ENCODE measurements at regions not wholly inside any gene's neighbourhood (a gene's known extent, or its start where the extent isn't known, plus 50 kb on each side); places are given as distances from the start of the nearest gene placed in this dataset.

GRCh38 chr5:152884006-152884405 lies 478.9 kb upstream of the NMUR2 start:
- no peak for DNase-seq

GRCh38 chr5:152900332-152900731 lies 495.3 kb upstream of the NMUR2 start:
- DNase-seq = no peak

GRCh38 chr5:152901754-152902153 lies 496.7 kb upstream of the NMUR2 start:
- DNase-seq = no peak

- no peak for DNase-seq
Measured at GRCh38 chr5:152905286-152905685, 500.2 kb upstream of the NMUR2 start.

GRCh38 chr5:152907488-152908245 lies 502.6 kb upstream of the NMUR2 start:
- no peak for DNase-seq

GRCh38 chr5:152912924-152913323 lies 507.8 kb upstream of the NMUR2 start:
- DNase-seq = no peak

- DNase-seq = no peak
Measured at GRCh38 chr5:152932621-152933020, 527.5 kb upstream of the NMUR2 start.

- DNase-seq = no peak
Measured at GRCh38 chr5:152933056-152933455, 528.0 kb upstream of the NMUR2 start.

GRCh38 chr5:152938630-152939029 lies 533.6 kb upstream of the NMUR2 start:
- no peak for DNase-seq

GRCh38 chr5:152942633-152943336 lies 537.7 kb upstream of the NMUR2 start:
- DNase-seq = no peak

- no peak for DNase-seq
Measured at GRCh38 chr5:152953788-152954483, 536.5 kb upstream of the GRIA1 start.

GRCh38 chr5:152956943-152957613 lies 533.4 kb upstream of the GRIA1 start:
- DNase-seq = no peak

- peak; percentile 6 for DNase-seq
Measured at GRCh38 chr5:152978141-152978835, 512.2 kb upstream of the GRIA1 start.

GRCh38 chr5:152987131-152987530 lies 503.3 kb upstream of the GRIA1 start:
- DNase-seq = no peak

- DNase-seq = no peak
Measured at GRCh38 chr5:152990217-152990616, 500.3 kb upstream of the GRIA1 start.

GRCh38 chr5:152990649-152991048 lies 499.8 kb upstream of the GRIA1 start:
- no peak for DNase-seq

- no peak for DNase-seq
Measured at GRCh38 chr5:152994033-152994680, 496.3 kb upstream of the GRIA1 start.

- DNase-seq = no peak
Measured at GRCh38 chr5:152995214-152995725, 495.2 kb upstream of the GRIA1 start.

GRCh38 chr5:153005711-153006110 lies 484.8 kb upstream of the GRIA1 start:
- no peak for DNase-seq

GRCh38 chr5:153006681-153007080 lies 483.8 kb upstream of the GRIA1 start:
- no peak for DNase-seq

- no peak for DNase-seq
Measured at GRCh38 chr5:153014194-153014593, 476.3 kb upstream of the GRIA1 start.

GRCh38 chr5:153018121-153018520 lies 472.3 kb upstream of the GRIA1 start:
- DNase-seq = no peak

All from OCI-M1 (cell line).